GM23338 (cell line): ENCODE measurements at regions not wholly inside any gene's neighbourhood (a gene's known extent, or its start where the extent isn't known, plus 50 kb on each side); places are given as distances from the start of the nearest gene placed in this dataset.

Experiments
- EZH2phosphoT487 ChIP-seq: fragments of 200-600 bp; sonication (generic); IDR thresholded peaks from one replicate; pipeline ENCODE4 v1.8.1; 2018; ENCODE audit warnings: antibody characterized with exemption; ENCODE audit not compliant: unreplicated experiment
- JUNB ChIP-seq: IDR thresholded peaks from one replicate; pipeline ENCODE4 v1.6.1; 2016; ENCODE audit warnings: antibody characterized with exemption; ENCODE audit not compliant: unreplicated experiment
- POLR2AphosphoS5 ChIP-seq: IDR thresholded peaks from 2 replicates; pipeline ENCODE4 v1.6.1; 2016; ENCODE audit warnings: antibody characterized with exemption, low read depth
- TF ChIP-seq, protein P1 (sequence below), 2 experiments: fragments of 200-600 bp in 1 of 2; sonication (generic) in 1 of 2; conservative IDR thresholded peaks; 2 replicates each; pipeline versions ENCODE4 v1.5.1 to v1.6.1; 2016 to 2017; ENCODE audit warnings: antibody characterized with exemption in 2 of 2, low read depth in 2 of 2, mild to moderate bottlenecking in 2 of 2, moderate library complexity in 1 of 2
- TF ChIP-seq, protein P2 (sequence below): IDR thresholded peaks from one replicate; pipeline ENCODE4 v1.6.1; 2018; ENCODE audit warnings: antibody characterized with exemption; ENCODE audit not compliant: unreplicated experiment
- TF ChIP-seq, protein P3 (sequence below): IDR thresholded peaks from 2 replicates; pipeline ENCODE4 v1.6.1; 2016; ENCODE audit warnings: antibody characterized with exemption

DNA sequence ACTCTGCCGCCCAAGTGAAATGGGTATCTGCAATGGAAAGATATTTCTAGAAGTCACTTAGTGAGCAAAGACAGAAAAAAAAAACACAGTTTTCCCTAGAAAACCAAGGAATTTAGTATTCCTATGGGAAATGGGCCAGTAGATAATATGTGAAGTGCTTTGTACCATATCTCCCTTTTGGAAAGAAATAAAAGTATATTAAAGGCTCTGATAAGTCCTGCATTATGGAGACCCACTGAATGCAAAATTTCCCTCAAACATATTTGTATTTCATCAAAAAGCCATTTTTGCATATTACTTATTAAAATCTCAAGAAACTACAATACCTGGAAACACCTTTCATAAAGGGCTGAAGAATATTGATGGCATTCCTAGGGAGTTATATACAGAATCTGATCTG is 51.6 kb upstream of the DYNLRB2 start:
- TF ChIP-seq EZH2phosphoT487 (no peak), JUNB (no peak), POLR2AphosphoS5 (no peak)
- TF ChIP-seq, protein P1, sequence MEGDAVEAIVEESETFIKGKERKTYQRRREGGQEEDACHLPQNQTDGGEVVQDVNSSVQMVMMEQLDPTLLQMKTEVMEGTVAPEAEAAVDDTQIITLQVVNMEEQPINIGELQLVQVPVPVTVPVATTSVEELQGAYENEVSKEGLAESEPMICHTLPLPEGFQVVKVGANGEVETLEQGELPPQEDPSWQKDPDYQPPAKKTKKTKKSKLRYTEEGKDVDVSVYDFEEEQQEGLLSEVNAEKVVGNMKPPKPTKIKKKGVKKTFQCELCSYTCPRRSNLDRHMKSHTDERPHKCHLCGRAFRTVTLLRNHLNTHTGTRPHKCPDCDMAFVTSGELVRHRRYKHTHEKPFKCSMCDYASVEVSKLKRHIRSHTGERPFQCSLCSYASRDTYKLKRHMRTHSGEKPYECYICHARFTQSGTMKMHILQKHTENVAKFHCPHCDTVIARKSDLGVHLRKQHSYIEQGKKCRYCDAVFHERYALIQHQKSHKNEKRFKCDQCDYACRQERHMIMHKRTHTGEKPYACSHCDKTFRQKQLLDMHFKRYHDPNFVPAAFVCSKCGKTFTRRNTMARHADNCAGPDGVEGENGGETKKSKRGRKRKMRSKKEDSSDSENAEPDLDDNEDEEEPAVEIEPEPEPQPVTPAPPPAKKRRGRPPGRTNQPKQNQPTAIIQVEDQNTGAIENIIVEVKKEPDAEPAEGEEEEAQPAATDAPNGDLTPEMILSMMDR (conservative IDR thresholded peaks at IDR 0.05; ENCODE audit: low read depth in 2 of 2) = no peak
- TF ChIP-seq, protein P2, sequence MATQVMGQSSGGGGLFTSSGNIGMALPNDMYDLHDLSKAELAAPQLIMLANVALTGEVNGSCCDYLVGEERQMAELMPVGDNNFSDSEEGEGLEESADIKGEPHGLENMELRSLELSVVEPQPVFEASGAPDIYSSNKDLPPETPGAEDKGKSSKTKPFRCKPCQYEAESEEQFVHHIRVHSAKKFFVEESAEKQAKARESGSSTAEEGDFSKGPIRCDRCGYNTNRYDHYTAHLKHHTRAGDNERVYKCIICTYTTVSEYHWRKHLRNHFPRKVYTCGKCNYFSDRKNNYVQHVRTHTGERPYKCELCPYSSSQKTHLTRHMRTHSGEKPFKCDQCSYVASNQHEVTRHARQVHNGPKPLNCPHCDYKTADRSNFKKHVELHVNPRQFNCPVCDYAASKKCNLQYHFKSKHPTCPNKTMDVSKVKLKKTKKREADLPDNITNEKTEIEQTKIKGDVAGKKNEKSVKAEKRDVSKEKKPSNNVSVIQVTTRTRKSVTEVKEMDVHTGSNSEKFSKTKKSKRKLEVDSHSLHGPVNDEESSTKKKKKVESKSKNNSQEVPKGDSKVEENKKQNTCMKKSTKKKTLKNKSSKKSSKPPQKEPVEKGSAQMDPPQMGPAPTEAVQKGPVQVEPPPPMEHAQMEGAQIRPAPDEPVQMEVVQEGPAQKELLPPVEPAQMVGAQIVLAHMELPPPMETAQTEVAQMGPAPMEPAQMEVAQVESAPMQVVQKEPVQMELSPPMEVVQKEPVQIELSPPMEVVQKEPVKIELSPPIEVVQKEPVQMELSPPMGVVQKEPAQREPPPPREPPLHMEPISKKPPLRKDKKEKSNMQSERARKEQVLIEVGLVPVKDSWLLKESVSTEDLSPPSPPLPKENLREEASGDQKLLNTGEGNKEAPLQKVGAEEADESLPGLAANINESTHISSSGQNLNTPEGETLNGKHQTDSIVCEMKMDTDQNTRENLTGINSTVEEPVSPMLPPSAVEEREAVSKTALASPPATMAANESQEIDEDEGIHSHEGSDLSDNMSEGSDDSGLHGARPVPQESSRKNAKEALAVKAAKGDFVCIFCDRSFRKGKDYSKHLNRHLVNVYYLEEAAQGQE = no peak
- TF ChIP-seq, protein P3, sequence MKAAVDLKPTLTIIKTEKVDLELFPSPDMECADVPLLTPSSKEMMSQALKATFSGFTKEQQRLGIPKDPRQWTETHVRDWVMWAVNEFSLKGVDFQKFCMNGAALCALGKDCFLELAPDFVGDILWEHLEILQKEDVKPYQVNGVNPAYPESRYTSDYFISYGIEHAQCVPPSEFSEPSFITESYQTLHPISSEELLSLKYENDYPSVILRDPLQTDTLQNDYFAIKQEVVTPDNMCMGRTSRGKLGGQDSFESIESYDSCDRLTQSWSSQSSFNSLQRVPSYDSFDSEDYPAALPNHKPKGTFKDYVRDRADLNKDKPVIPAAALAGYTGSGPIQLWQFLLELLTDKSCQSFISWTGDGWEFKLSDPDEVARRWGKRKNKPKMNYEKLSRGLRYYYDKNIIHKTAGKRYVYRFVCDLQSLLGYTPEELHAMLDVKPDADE = no peak
